Fibroblast of gingiva (primary cell): ENCODE measurements at regions not wholly inside any gene's neighbourhood (a gene's known extent, or its start where the extent isn't known, plus 50 kb on each side); places are given as distances from the start of the nearest gene placed in this dataset.
A peak's percentile ranks its signal among the peaks of the same experiment; 100 is the strongest.
"Not testable (repeated sequence)": the region's sequence is repeated elsewhere in the genome, so short reads cannot be mapped to it uniquely, and the experiment has no call there.

Experiments
- DNase-seq: peaks from one replicate; pipeline ENCODE4 v3.0.0-alpha.2; 2011; ENCODE audit warnings: low read depth

DNA sequence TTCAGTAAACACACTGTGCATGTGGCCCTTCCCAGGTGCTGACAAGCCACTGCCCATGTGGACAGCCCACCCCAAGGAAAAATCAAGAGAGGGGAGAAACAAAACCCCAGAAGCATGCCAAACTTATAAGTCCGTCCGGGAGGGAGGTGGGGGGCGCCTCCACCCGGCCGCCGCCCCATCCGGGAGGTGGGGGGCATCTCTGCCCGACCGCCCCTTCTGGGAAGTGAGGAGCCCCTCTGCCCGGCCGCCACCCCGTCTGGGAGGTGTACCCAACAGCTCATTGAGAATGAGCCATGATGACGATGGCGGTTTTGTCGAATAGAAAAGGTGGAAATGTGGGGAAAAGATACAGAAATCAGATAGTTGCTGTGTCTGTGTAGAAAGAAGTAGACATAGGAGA is 53.8 kb upstream of the C2CD4B start:
- no peak for DNase-seq

DNA sequence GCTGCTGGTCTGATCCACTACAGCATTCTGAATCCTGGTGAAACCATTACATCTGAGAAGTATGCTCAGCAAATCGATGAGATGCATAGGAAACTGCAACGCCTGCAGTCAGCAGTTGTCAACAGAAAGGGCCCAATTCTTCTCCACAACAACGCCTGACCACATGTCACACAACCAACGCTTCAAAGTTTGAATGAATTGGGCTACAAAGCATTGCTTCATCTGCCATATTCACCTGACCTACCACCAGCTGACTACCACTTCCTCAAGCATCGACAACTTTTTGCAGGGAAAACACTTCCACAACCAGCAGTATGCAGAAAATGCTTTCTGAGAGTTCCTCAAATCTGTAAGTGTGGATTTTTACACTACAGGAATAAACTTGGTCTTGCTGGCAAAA is 54.7 kb upstream of the C2CD4B start:
- DNase-seq: no peak

GRCh38 chr15:62223020-62223419 is 57.9 kb upstream of the C2CD4B start:
- no peak for DNase-seq

DNA sequence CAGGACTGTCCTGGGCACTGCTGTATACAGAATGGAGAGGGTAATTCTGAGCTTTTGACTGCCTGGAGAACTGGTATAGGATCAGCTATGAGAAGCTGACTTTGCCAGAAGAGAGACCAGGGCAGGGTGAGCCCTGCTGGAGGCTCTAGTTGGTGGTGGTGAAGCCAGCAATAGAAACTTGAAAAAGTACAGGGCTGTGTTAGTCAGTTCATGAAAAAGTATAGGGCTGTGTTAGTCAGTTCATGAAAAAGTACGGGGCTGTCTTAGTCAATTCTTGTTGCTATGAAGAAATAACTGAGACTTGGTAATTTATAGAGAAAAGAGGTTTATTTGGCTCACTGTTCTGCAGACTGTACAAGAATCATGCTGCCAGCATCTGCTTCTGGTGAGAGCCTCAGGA is 63.5 kb upstream of the C2CD4B start:
- DNase-seq: no peak

- DNase-seq: no peak
These were observed 66.8 kb upstream of the C2CD4B start for GRCh38 chr15:62231856-62232255.

- DNase-seq: no peak
These were observed 75.3 kb upstream of the C2CD4B start for GRCh38 chr15:62240121-62241096.

- no peak for DNase-seq
These were observed 76.2 kb upstream of the C2CD4B start for GRCh38 chr15:62241135-62241770.

DNA sequence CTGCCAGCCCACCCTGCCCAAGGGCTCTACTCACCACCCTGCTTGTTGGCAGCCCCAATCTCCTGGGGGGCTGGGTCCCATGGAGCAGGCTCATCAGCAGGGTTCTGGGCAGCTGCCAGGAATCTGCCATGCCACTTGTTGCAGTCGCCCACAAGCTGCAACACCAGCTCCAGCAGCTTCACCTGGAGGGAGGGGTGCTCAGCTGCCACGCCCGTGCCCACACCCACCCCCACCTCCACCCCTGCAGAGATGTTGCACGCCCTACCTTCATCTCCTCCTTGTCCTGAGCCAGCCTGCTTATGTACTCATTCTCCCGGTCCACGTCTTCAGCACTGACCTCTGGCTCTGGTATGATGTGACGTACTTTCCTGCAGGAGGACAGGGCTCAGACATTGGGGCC is 77.9 kb upstream of the C2CD4B start:
- no peak for DNase-seq

DNA sequence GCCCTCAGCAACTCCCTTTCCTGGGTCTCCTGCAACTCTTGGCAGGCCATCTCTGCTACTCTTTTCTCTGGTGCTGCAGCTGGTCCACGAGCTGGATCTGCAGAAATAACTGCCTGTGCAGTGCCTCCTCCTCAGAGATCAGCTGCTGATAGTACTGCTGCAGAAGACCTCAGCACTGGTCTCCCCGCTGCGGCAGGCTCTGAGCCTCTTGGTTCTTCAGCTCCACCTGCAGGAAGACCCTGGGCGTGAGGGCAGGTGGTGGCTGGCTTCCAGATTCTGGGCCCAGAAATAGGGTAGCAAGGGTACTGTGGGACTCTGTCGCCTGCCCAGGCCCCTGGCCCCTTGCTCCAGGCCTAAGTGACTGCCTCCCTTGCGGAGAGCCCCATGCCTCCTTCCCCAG is 79.7 kb upstream of the C2CD4B start:
- DNase-seq: no peak

DNA sequence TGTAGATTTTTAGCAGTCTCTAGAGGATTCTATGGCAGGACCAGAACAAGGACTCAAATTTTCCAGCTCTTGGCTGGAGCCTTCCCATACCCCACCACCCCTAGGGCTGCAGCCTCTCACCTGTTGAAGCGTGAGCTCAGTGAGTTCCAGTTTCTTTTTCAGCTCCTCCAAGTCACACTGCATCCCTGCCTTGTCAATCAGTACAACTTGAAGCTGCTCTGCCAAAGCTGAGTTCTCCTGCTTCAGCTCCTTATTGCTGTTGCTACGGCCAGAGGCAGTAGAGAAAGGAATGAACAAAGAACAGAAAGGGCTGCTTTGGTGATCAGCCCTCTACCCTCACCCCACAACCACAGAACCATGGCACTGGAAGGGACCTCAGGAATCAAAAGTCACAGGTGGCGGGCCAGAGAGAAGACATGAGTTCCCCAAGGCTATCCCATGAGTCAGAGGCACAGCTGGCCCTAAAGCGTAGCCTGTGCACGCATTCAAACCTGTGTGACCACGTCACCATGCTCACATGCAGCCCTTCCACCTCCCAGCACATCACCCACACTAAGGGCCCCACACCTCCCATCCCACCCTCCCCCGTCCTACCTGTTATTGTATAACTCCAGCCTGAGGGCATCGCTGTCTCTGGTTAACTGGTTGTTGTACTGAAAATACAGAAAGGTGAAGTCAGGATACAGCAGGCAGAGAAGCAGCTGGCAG is 83.3 kb upstream of the C2CD4B start:
- no peak for DNase-seq

- no peak for DNase-seq
These were observed 84.4 kb upstream of the C2CD4B start for GRCh38 chr15:62249501-62249900.

GRCh38 chr15:62250186-62250585 is 85.1 kb upstream of the C2CD4B start:
- no peak for DNase-seq

- no peak for DNase-seq
These were observed 85.9 kb upstream of the C2CD4B start for GRCh38 chr15:62250978-62251377.

- no peak for DNase-seq
These were observed 88.2 kb upstream of the C2CD4B start for GRCh38 chr15:62253294-62253693.

- DNase-seq: peak; percentile 12
These were observed 89.3 kb upstream of the C2CD4B start for GRCh38 chr15:62254137-62254934.

DNA sequence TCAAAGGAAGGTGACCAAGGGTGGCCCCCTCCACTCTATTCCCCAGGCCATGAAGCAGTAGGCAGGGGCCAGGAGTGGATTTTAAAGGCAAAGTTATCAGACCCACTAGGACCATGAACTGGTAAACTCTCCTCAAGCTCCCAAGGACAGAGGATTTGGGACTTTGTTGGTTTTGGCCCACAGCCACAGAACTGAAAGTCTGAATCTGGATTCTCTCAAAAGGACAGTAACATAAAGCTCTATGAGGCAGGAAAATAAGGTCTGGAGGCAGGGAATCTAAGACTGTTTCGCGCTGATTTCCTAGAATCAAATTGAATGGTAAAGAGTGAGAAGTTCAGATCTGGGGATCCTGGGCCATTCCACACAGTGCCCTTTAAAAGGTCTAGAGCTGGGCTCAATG is 91.3 kb upstream of the C2CD4B start:
- not testable (repeated sequence) for DNase-seq

DNA sequence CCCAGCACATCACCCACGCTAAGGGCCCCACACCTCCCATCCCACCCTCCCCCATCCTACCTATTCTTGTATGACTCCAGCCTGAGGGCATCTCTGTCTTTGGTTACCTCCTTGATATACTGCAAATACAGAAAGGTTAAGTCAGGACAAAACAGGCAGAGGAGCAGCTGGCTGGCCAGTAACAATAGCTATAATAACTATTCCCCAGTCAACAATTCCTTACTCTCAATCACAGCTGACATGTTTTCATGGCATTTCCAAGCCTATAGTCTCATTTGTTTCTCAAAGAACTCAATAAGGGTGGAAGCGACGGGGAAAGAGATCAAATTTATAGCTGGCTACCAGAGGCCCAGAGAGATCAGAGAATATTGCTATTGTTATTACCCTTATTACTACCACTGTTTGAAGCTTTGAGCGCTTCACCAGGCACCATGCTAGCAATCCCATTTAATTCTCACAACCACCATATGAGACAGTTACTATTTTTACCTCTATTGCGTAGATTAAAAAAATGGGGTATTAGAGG is 93.0 kb upstream of the C2CD4B start:
- DNase-seq: no peak

DNA sequence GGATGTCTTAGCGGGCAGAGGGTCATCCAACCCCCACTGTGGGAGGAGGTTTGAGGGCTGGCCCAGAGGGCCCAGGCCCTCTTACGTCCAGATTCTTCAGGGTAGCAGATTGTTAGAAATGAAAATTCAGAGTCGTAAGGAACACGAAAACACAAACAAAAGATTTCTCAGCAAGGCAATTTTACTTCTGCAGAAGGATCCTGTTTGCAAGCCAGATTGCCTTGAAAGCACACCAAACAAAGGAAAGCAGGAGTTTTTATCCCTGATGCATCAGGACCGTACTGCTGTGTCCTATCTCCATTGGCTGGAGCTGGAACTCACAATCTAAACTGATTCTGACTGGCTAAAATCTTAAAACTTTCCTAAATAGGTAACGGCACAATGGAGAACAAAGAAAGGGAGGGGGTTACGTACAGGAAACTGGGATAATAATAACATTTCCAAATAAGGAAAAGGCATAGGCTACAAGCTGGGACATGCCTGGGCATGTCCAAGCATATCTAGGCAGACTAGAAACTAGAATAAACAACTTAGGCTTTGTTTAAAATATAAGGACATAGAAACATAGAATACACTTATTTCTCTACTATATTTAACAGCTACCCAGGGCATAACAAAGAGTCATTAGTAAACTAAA is 97.3 kb upstream of the C2CD4B start:
- DNase-seq: no peak

DNA sequence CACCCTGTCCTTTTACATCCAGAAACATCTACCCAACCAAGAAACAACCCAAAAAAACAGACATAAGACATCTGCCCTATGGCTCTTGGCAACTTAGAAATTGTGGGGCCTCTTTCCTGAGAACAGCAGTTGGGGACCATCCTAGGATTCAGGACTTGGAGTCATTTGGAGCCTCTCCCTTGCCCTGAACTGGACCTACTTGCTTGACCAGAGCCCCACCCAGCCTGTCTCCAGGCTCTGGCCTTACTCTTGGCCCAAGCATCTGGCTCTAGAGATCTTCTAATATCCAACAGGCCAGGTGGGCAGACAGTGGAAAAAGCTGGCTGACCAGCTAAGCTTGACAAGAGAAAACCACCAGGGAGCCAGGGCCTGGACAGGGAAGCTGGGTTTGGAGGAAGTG is 99.1 kb upstream of the C2CD4B start:
- no peak for DNase-seq

DNA sequence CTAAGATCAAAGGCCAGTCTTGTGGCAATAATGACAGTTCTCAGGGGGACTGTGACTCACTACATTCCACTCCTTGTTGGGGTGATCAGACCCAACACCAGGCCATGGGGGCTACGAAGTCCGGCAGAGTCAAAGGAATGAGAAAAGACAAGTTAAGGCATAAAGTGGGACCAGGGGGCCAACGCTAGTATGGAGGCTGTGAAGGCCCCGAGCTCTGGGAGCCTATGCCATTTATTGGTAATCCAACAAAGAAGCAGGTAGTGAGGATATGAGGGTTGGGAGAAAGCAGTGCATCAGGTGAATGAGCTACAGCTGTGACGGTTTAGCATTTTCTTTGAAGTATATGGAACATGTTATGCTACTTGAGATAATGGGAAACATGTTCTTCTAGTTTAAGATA is 104.4 kb upstream of the C2CD4B start:
- DNase-seq: no peak

- DNase-seq: no peak
These were observed 105.3 kb upstream of the C2CD4B start for GRCh38 chr15:62270216-62270921.
